Activated naive CD4-positive, alpha-beta T cell (primary cell): ENCODE measurements at regions not wholly inside any gene's neighbourhood (a gene's known extent, or its start where the extent isn't known, plus 50 kb on each side); places are given as distances from the start of the nearest gene placed in this dataset.

Experiments
- DNase-seq, 4 experiments: peaks; one replicate each; lab custom pipeline; 2025; lab: John Stamatoyannopoulos, UW

DNA sequence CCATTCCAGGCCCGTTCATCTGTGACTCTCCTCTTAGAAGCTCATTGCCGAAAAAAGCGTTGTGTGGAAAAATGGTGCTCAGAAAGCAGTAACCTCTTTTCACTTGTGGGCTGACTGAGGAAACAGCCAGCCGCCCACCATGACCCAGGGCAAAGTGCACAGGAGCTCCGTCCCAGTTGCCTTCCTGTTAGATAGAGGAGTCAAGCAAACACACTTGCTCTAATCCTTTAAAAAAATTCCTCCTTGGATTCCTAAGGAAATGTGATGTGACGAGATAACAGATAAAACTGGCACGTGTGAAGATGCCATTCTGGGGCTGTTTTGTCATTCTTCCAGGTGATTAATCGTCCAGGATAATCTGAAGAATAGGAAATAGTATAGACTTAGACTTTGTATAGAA is 396.8 kb upstream of the DDHD1 start:
- DNase-seq: no peak

GRCh38 chr14:53547593-53547992 is 394.5 kb upstream of the DDHD1 start:
- DNase-seq: no peak

DNA sequence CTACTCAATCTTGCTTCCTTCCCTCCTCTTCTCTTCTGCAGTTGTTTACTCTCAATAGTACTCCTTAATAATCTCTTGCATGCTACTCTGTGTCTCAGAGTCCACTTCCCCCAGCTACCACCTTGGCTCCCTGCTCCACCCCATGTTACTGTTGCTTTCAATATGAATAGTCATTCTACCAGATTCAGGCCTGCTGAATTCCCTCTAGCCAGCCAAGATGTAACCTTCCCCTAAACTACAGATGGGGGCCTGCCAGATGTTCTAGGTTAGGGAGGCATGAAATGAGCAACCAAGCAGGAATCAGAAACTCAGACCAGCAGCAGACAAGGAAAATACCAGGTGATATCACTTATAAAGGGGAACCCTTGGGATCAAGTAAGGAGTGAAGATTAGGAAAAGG is 392.1 kb upstream of the DDHD1 start:
- DNase-seq: no peak

DNA sequence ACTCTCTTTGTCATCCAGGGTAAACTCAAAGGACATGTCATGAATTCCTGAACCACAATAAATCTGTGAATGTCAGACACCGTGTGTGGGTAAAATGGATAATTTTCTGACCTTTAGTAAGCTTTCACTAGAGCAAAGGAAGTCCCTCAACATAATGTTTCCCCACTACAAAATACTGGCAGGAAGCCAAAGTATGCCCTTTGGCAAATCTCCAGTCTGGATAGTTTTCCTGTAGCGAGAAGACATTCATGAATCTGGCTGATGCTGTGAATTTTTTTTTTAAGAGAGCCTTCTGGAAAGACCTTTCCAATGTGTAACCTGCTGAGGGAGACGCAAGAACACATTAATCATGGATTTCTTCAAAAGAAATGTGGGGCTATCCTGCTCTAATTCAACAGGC is 389.6 kb upstream of the DDHD1 start:
- DNase-seq: no peak

GRCh38 chr14:53541411-53541810 is 388.3 kb upstream of the DDHD1 start:
- DNase-seq: no peak

DNA sequence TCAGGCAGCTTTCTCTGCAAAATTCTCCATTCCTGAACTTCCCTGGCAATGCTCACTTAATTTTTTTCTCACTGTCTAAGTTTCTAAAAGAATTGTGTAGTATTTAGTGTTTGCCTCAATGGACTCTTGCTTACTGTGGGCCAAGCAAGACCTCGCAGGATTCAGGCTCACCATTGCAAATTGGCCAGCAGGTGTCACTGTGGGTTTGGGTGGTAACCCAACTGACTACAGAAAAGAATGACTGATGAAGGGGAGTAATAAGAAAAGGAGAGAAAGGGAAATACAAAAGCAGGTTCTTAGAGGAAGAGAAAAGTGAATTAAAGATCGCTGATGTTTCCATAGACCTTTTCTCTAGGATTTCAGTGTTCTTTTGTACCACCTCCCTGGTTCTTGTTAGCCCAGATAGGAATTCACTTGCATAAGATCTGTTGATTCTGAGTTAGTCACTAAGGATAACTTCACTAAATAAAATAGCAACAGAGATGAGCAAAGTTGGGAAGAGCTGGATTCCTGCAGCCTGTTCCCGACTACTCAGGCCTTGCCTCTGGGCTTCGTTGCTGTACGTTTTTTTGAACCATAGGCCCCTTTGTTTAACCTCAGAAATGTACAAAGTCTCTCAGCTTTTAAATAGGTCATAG is 386.5 kb upstream of the DDHD1 start:
- DNase-seq: peak in 2 of 4 experiments; percentile 1 to 6

GRCh38 chr14:53538316-53538881 is 385.3 kb upstream of the DDHD1 start:
- no peak for DNase-seq

DNA sequence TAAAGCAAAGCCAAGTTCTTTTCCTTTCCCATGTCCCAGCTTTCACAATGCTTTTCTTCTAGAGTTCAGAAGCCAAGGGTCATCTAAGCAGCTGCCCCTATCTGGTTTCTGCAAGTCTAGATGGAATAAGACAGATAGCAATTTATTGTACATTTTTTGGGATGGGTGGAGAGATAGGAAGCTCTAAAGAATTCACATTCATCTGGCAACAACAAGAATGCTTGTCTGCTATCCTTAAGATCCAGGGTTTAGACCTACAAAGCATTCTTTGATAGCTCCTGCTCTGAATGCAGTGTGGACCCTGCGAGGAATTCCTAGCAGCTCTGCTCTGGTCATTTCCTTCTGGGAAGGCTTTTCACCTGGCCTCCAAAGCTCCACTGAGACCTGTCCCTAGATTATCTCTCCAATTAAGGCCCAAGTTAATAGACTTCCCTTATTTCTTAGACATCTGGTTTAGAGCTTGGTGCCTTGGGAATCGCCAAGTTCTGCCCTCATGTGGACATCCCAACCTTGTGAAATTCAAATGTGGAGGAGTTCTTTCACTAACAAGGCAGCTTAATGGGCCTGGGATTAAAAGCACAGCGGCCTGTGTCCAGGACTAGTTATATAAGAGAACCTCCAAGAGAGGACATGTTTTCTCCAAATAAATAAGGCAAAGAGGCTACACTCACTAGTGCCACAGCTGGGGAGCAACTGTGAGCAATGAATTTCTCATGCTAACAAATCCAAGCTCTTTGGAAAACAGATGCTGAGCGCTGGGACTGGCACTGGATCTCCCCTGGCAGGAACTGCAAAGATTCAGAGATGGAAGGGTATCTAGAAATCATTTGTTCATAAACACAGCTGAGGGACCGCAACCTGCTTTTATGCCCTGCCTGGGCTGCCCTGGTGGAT is 384.5 kb upstream of the DDHD1 start:
- no peak for DNase-seq

DNA sequence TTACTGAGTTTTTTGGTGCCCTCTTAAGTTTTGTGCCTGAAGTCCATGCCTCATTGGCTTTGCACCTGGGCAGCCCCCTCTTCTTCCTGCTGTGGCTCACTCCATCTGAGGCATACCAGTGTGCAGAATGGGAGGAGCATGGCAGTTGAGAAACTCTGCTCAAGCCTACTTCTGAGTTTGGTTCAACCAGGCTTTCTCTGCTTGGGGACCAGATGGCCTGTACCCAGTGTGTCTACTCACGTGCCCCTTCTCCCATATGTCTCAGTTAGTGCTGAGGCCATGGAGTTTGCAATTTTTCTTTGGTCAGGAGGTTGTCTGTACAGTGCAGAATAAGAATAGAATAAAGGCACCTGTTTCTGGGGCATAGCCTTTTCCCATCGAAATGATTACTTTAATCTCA is 383.3 kb upstream of the DDHD1 start:
- DNase-seq: no peak

DNA sequence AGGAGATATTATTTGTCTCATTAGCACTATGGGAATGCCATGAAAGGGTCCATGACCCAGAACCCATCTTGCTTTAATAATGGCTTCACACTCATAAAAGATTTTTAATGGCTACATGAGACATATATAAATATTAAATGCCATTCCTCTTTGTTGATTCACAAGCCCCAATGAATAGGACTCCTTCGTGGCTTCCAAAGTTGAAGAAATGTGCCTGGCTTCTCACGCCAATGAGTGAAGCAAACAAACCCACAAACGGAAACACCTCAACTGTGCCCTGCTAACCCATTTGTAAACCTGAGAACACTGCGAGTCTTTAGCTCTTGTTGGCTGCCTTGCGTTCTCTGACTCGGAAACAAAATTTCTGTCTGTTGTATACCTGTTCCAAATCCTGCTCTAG is 381.7 kb upstream of the DDHD1 start:
- DNase-seq: no peak

- no peak for DNase-seq
These were observed 380.4 kb upstream of the DDHD1 start for GRCh38 chr14:53533384-53533970.

DNA sequence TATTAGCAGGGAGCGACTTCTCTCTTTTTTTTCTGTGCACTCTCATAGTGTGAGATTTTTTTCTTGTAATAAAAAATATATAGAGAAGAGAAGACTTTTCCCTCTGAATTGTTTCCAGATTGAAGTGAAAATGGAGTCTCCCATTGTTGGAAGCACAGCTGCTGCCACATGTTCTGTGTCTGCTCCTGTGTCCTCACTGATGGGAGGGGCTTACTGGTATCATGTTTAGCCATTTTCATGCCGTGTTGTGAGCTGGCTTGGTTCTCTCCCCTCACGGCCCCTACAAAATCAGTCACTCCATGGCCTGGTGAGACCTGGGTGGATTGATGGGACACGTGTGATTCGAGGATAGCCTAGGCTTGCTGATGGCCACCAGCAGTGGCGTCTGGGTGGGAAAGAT is 379.7 kb upstream of the DDHD1 start:
- no peak for DNase-seq

- DNase-seq: no peak
These were observed 378.6 kb upstream of the DDHD1 start for GRCh38 chr14:53531730-53532129.

GRCh38 chr14:53531156-53531555 is 378.0 kb upstream of the DDHD1 start:
- no peak for DNase-seq

DNA sequence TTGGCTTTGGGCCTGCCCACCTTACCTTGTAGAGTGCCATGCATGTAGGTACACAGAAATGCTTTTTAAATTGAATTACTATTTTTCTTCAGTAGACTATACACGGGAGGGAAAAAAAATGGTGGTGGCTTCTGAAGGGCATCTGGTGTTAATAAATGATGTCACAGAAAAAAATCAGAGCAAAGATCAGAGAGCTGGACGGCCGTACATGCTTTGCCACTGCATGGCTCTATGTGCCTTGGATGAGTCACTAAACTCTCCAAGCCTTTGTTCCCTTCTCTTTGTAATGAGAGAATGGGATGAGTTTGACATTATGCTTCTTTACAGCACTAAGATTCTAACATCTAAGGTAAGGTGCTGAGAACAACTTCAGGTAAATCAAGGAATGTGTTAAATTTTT is 376.4 kb upstream of the DDHD1 start:
- DNase-seq: no peak

- DNase-seq: no peak
These were observed 375.1 kb upstream of the DDHD1 start for GRCh38 chr14:53528185-53528671.

- no peak for DNase-seq
These were observed 373.1 kb upstream of the DDHD1 start for GRCh38 chr14:53526200-53526599.

GRCh38 chr14:53525608-53526007 is 372.5 kb upstream of the DDHD1 start:
- DNase-seq: no peak

DNA sequence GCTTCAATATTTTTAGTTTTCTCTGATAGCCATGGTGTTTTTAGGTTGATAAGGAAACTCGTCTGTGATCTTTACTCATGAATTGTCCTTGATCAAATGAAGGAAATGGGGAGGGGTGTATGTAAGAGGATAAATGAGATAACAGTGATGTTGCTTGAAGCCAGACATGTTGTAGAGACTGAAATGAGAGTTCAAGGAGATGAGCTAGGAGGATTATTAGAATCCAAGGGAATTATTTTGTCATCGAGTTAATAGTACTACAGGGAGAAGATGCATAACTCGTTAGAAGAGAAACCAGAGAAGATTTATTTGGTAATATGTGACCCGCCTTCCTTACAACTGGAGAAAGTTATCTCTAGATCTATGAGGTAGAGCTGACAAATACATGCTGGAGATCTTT is 371.3 kb upstream of the DDHD1 start:
- no peak for DNase-seq

DNA sequence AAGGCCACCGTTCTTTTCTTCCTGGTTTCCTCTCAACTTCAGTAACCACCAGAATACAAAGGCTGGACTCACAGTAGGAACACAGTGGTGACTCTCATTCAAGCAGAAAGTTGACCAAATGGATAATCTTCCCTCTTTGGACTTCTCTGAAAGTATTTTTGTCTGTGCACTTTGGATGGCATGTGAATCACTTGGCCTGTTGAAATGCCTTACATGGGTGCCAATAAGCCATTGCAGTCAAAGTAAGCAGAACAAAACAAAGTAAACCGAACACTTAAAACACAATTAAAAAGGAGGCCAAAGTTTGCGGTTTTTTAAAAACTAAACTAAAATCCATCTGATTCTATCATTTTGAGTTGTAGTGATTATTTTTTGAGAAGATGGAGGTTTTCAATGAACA is 370.1 kb upstream of the DDHD1 start:
- no peak for DNase-seq

DNA sequence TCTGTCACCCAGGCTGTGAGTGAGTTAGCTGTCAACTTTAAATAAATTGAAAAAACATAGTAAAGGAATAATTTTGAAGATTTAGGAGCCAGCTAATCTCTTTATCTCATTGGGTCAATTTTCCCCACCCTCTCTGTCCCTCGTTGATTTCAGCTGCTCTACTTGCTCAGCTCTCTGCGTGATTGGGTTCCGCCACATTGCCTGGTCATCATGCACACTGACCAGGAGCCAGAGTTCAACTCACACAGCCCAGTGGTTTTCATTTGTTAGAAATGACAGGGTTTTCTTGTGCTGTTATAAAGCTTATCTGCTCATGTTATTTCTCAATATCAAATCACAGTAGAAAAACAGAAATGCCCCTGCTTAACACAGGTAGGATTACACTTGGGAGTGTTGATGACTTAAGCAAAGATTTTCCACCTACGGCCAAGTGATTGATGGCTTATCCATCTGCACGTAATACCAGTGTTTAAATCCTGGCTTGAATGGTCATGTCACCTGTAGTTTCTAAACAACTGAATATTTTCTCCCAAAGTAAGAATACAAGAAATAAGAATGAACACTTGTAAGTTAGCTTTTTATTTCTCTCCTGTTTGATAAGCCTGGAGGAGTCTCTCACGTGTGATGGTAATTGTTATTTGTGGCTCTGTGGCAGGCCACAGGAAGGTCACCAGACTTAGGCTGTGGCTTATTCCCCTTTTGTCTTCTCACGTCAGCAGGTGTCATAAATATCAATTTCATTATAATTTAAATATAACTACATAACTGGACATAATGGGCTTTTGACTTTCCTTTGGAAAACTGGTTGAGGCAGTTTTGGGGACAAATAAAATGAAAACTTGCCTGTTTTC is 367.2 kb upstream of the DDHD1 start:
- DNase-seq: no peak

DNA sequence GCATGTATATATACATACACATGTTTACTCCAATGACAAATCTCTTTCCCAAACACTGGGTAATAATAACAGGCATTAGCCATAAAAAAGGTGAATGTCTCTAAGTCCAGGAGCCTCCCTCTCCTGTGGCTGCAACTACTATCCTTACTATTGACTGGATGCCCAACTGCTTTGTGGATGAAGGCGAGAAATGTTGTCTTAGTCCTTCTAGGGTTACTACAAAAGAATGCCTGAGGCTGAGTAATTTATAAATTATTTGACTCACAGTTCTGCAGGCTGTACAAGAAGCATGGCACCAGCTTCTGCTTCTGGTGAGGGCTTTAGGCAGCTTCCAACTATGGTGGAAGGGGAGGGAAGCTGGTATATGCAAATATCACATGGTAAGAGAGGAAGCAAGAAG is 366.0 kb upstream of the DDHD1 start:
- DNase-seq: no peak
